PC-3 (cell line): ENCODE measurements at regions not wholly inside any gene's neighbourhood (a gene's known extent, or its start where the extent isn't known, plus 50 kb on each side); places are given as distances from the start of the nearest gene placed in this dataset.

ENCODE experiments used
- ATAC-seq: fragments of 200-7000 bp; cut with Tn5 transposase; 2 replicates; pipeline ENCODE4 v1.9.1; 2020; ENCODE audit warnings: mild to moderate bottlenecking, moderate library complexity
- BruUV-seq: library from RNA; stranded (reverse); fragments of 400-500 nt; replicated peaks from 2 replicates; lab custom pipeline; 2021; lab: Mats Ljungman, UMichigan
- CTCF ChIA-PET: fragments of 300-600 bp; sonication (Branson Sonifier 250); formaldehyde crosslinking; loops from one replicate; lab custom pipeline; 2022; ENCODE audit warnings: antibody characterized with exemption; lab: Charles Lee
- POLR2A ChIA-PET: fragments of 300-600 bp; sonication (Branson Sonifier 250); formaldehyde crosslinking; loops from one replicate; lab custom pipeline; 2022; ENCODE audit warnings: antibody characterized with exemption; ENCODE audit not compliant: unreplicated experiment; lab: Charles Lee
- DNase-seq: peaks from one replicate; pipeline ENCODE4 v3.0.0-alpha.2; 2015
- H2AFZ ChIP-seq: fragments of 300-600 bp; sonication (generic); 2 replicates; pipeline ENCODE4 v1.6.0; 2016; ENCODE audit warnings: antibody characterized with exemption, low read length
- H3F3A ChIP-seq: fragments of 300-600 bp; sonication (generic); one replicate; pipeline ENCODE4 v1.6.0; 2017; ENCODE audit warnings: antibody characterized with exemption, low read length, control low read depth, mild to moderate bottlenecking; ENCODE audit not compliant: unreplicated experiment
- H3K27ac ChIP-seq: fragments of 300-600 bp; sonication (generic); 2 replicates; pipeline ENCODE4 v1.5.1; 2016; ENCODE audit warnings: mild to moderate bottlenecking, low read length
- H3K27me3 ChIP-seq: fragments of 300-600 bp; sonication (generic); 2 replicates; pipeline ENCODE4 v1.6.1; 2016; ENCODE audit warnings: low read length, mixed read lengths
- H3K36me3 ChIP-seq: fragments of 300-600 bp; sonication (generic); 2 replicates; pipeline ENCODE4 v1.6.1; 2016; ENCODE audit warnings: low read depth, mixed run types, low read length, mixed read lengths
- H3K4me1 ChIP-seq: fragments of 300-600 bp; sonication (generic); 2 replicates; pipeline ENCODE4 v1.5.1; 2016; ENCODE audit warnings: low read length; ENCODE audit not compliant: insufficient read depth
- H3K4me2 ChIP-seq: fragments of 300-600 bp; sonication (generic); 2 replicates; pipeline ENCODE4 v1.6.0; 2016; ENCODE audit warnings: low read length
- H3K4me3 ChIP-seq: fragments of 300-600 bp; sonication (generic); 2 replicates; pipeline ENCODE4 v1.5.1; 2016; ENCODE audit warnings: mild to moderate bottlenecking, low read length, mixed read lengths
- H3K79me2 ChIP-seq: fragments of 300-600 bp; sonication (generic); 2 replicates; pipeline ENCODE4 v1.6.1; 2017; ENCODE audit warnings: low read length, mixed read lengths
- H3K9ac ChIP-seq: fragments of 300-600 bp; sonication (generic); 2 replicates; pipeline ENCODE4 v1.6.0; 2016; ENCODE audit warnings: mild to moderate bottlenecking, low read length
- H3K9me2 ChIP-seq: fragments of 300-600 bp; sonication (generic); replicated peaks from 2 replicates; pipeline ENCODE4 v1.6.1; 2016; ENCODE audit warnings: mixed run types, low read length, mixed read lengths
- H3K9me3 ChIP-seq: fragments of 300-600 bp; sonication (generic); 2 replicates; pipeline ENCODE4 v1.6.1; 2016; ENCODE audit warnings: low read length, mixed read lengths
- H4K20me1 ChIP-seq: fragments of 300-600 bp; sonication (generic); 2 replicates; pipeline ENCODE4 v1.6.1; 2016; ENCODE audit warnings: low read length, mixed read lengths
- EZH2 ChIP-seq: fragments of 300-600 bp; sonication (generic); IDR thresholded peaks from one replicate; pipeline ENCODE4 v1.6.1; 2017; ENCODE audit warnings: antibody characterized with exemption, mild to moderate bottlenecking, low read length; ENCODE audit not compliant: unreplicated experiment
- EZH2phosphoT487 ChIP-seq: fragments of 300-600 bp; sonication (generic); IDR thresholded peaks from 2 replicates; pipeline ENCODE4 v1.6.1; 2018; ENCODE audit warnings: mild to moderate bottlenecking, antibody characterized with exemption, low read length, borderline replicate concordance
- intact Hi-C: fragments of 100-400 bp; cut with micrococcal nuclease; formaldehyde crosslinking; loops from 2 replicates; pipeline ENCODE4 v1.9.0; 2023
- TF ChIP-seq, protein P1 (sequence below): fragments of 300-600 bp; sonication (generic); conservative IDR thresholded peaks from 2 replicates; pipeline ENCODE4 v1.5.1; 2017; ENCODE audit warnings: antibody characterized with exemption, low read depth, mild to moderate bottlenecking, low read length

DNA sequence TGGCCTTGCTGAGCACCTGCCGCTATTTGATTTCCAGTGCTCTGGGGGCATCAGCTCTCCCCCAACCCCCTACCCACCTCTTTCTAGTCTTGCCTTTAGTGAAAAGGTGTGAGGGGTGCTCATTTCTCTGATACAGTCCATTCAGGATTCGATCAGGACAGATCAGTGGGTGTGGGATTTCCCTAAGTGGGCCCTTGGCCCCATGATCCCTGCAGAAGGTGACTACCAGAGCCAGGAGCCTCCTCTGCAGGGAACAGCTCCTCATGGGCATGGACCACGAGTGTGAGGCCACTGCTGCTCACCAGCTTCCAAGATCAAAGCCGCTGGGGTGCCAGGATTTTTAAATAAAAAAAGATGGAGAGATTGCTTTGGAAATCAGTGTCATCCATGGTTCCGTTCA, 835.2 kb upstream of the ID2 start:
- no peaks in the 10 kb centered on the region for H3K9me2 ChIP-seq
- H3K36me3 ChIP-seq = no peaks in the 10 kb centered on the region
- ChIA-PET CTCF (no interaction called here), POLR2A (no interaction called here)
- TF ChIP-seq EZH2phosphoT487 (no peak), EZH2 (no peak)
- TF ChIP-seq, protein P1, sequence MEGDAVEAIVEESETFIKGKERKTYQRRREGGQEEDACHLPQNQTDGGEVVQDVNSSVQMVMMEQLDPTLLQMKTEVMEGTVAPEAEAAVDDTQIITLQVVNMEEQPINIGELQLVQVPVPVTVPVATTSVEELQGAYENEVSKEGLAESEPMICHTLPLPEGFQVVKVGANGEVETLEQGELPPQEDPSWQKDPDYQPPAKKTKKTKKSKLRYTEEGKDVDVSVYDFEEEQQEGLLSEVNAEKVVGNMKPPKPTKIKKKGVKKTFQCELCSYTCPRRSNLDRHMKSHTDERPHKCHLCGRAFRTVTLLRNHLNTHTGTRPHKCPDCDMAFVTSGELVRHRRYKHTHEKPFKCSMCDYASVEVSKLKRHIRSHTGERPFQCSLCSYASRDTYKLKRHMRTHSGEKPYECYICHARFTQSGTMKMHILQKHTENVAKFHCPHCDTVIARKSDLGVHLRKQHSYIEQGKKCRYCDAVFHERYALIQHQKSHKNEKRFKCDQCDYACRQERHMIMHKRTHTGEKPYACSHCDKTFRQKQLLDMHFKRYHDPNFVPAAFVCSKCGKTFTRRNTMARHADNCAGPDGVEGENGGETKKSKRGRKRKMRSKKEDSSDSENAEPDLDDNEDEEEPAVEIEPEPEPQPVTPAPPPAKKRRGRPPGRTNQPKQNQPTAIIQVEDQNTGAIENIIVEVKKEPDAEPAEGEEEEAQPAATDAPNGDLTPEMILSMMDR = no peak
- no peak overlapping the region for H3K27ac ChIP-seq
- H3K4me3 ChIP-seq = no peak overlapping the region
- H2AFZ ChIP-seq = no peak overlapping the region
- H3F3A ChIP-seq = no peaks in the 10 kb centered on the region
- H3K9me3 ChIP-seq = no peaks in the 10 kb centered on the region
- H4K20me1 ChIP-seq = no peaks in the 10 kb centered on the region
- no peak overlapping the region for H3K9ac ChIP-seq
- no peaks in the 10 kb centered on the region for H3K27me3 ChIP-seq
- DNase-seq = no peak
- no peaks in the 10 kb centered on the region for H3K79me2 ChIP-seq
- H3K4me2 ChIP-seq = no peak overlapping the region
- BruUV-seq = no TSS peak
- intact Hi-C loops = no loop called here
- peaks cover 22% of the 10 kb centered on the region for H3K4me1 ChIP-seq
- no peak for ATAC-seq

DNA sequence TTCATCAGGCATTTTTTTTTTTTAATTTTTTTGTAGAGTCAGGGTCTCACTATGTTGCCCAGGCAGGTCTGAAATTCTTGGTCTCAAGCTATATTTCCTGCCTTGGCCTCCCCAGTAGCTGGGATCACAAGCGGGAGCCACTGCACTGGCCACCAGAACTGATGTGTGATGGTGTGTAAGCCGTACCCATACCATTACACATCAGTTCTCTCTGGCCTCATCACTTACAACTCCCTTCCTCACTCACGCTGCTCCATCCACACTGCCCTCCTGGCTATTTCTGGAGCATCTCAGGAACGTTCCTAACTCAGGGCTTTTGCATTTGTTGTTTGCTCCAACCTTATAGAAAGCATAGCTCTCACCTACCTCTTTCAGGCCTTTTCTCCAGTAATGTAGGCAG, 834.5 kb upstream of the ID2 start:
- peak overlapping the region; percentile 44 for H3K4me2 ChIP-seq
- no peaks in the 10 kb centered on the region for H3F3A ChIP-seq
- H3K9me3 ChIP-seq = no peaks in the 10 kb centered on the region
- no peak overlapping the region for H3K4me3 ChIP-seq
- H3K9me2 ChIP-seq = no peaks in the 10 kb centered on the region
- no peaks in the 10 kb centered on the region for H3K79me2 ChIP-seq
- ATAC-seq (no peak; the same call in 1 of the 2 replicates), DNase-seq (no peak)
- H4K20me1 ChIP-seq = no peaks in the 10 kb centered on the region
- ChIA-PET CTCF (no interaction called here), POLR2A (no interaction called here)
- peaks cover 22% of the 10 kb centered on the region for H3K4me1 ChIP-seq
- H3K9ac ChIP-seq = no peak overlapping the region
- intact Hi-C loops = no loop called here
- no peaks in the 10 kb centered on the region for H3K36me3 ChIP-seq
- peak overlapping the region; percentile 24; the same call in 1 of the 2 replicates for H3K27ac ChIP-seq
- H2AFZ ChIP-seq = peak overlapping the region; percentile 40
- TF ChIP-seq, protein P1 = no peak
- no peak for TF ChIP-seq EZH2phosphoT487
- no TSS peak for BruUV-seq
- no peaks in the 10 kb centered on the region for H3K27me3 ChIP-seq

DNA sequence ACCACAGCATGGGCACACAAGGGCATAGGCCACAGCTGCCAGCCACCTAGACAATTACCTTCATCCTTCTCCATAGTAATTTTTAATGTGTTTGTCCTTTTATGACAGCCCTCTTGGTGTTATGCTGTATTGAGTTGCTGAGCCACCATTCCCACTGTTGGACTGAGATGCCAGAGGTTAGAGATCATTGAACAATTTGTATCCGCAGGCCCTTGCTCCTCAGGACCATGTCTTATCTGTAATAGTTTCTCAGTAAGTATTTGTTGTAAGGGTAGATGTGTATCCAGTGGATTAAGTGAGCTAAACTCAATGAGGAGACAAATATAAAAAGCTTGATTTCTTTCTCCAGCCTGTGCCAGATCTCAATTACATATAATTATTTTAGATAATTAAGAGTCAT, 832.8 kb upstream of the ID2 start:
- Histone ChIP-seq H3K27me3 (no peaks in the 10 kb centered on the region), H3K9me2 (no peaks in the 10 kb centered on the region), H2AFZ (no peak overlapping the region), H3K4me2 (no peak overlapping the region), H3K4me1 (peaks cover 22% of the 10 kb centered on the region), H3K27ac (no peak overlapping the region), H3K4me3 (no peak overlapping the region), H3K9me3 (no peaks in the 10 kb centered on the region), H3K79me2 (no peaks in the 10 kb centered on the region), H3K9ac (no peak overlapping the region), H3K36me3 (no peaks in the 10 kb centered on the region), H4K20me1 (no peaks in the 10 kb centered on the region), H3F3A (no peaks in the 10 kb centered on the region)
- CTCF ChIA-PET = no interaction called here
- TF ChIP-seq EZH2phosphoT487 (no peak), EZH2 (no peak)
- TF ChIP-seq, protein P1 = no peak
- no TSS peak for BruUV-seq
- POLR2A ChIA-PET = interaction anchor here (0.5 kb wide), 1 partner anchor 113 kb away, joined by 3 read pairs; no protein-coding TSS in a partner anchor
- intact Hi-C loops = no loop called here
- DNase-seq = no peak
- no peak for ATAC-seq
